ENCODE measurements at regions not wholly inside any gene's neighbourhood (a gene's known extent, or its start where the extent isn't known, plus 50 kb on each side); places are given as distances from the start of the nearest gene placed in this dataset.

DNA sequence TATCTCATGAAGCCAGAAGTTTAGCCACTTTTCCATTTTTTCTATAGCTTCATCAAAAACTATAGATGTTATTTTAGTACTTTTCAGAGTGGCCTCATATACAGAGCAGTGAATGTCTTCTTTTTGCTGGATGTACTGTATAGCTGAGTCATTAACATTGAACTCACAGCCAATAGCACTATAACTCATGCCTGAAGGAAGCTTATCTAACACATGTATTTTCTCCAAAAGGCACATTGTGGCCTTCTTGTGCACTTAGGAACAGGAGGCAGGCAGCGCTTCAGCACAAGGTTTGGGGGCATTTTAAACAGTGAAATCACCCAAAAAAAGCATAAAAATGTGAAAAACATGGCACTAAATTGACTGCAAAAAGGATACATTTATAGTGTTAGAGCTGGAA lies 336.8 kb upstream of the TMTC1 start:
- Histone ChIP-seq H3K36me3 (no peaks in the 10 kb centered on the region), H3K4me1 (no peaks in the 10 kb centered on the region), H3K4me3 (no peak overlapping the region), H4K20me1 (no peaks in the 10 kb centered on the region), H3K27me3 (no peaks in the 10 kb centered on the region), H3K4me2 (no peak overlapping the region), H3K9me3 (replicated peaks in 1 of 11) (peaks cover 0 to 10% (median 0%) of the 10 kb centered on the region in 11 experiments; a peak in 5 of 22 replicates), H3K27ac (no peak overlapping the region), H3K9ac (no peak overlapping the region)
- no peak for TF ChIP-seq Cebpa-rat (IDR thresholded peaks at IDR 0.05)

DNA sequence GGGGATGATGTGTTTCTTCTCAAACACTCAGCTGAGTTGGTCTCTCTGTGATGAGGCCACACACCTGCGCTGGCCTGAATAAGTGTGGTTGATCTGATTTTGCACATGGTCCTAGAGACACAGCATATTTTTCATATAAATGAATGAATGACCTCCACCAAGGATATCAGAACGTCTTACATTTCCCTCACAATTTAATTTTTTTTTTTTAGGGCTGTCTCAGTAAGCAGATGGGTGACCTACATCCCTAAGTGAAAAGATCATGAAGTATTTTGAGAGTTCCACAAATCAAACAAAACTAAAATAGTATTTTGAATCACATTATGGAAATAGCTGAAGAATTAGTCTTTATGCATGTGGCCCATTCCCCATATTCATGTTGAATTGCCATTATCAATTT lies 333.7 kb upstream of the TMTC1 start:
- no peaks in the 10 kb centered on the region for H4K20me1 ChIP-seq
- H3K4me2 ChIP-seq, result no peak overlapping the region
- H3K9me3 ChIP-seq (replicated peaks in 1 of 11), result peaks cover 0 to 10% (median 0%) of the 10 kb centered on the region in 11 experiments; a peak in 5 of 22 replicates
- no peak overlapping the region for H3K9ac ChIP-seq
- H3K4me1 ChIP-seq, result no peaks in the 10 kb centered on the region
- H3K27ac ChIP-seq, result no peak overlapping the region
- H3K27me3 ChIP-seq, result no peaks in the 10 kb centered on the region
- H3K4me3 ChIP-seq, result no peak overlapping the region
- TF ChIP-seq Cebpa-rat (IDR thresholded peaks at IDR 0.05), result no peak
- H3K36me3 ChIP-seq, result no peaks in the 10 kb centered on the region

DNA sequence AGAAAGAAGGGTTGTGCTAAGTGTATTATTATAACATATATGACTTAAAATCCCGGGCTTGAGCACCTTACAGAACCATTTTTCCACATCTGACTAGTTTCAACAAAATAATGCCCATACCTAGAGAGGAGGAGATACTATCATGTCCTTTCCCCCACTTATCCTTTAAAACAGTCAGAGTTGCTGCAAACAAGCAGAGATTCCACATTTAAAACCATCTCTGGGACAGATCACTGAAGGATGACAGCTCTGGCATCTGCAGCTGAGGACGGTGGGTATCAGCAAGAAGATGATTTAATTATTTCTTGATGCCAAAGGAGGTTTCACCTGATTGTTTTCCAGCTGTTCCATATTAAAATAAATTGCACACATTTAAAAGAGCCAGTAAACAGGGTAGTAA lies 328.0 kb upstream of the TMTC1 start:
- no peak for TF ChIP-seq Cebpa-rat (IDR thresholded peaks at IDR 0.05)
- Histone ChIP-seq H3K27ac (no peak overlapping the region), H3K36me3 (no peaks in the 10 kb centered on the region), H3K4me2 (no peak overlapping the region), H3K9ac (no peak overlapping the region), H4K20me1 (no peaks in the 10 kb centered on the region), H3K4me3 (no peak overlapping the region), H3K4me1 (no peaks in the 10 kb centered on the region), H3K9me3 (replicated peaks in 1 of 11) (peaks cover 0 to 21% (median 5%) of the 10 kb centered on the region in 11 experiments; a peak in 9 of 22 replicates), H3K27me3 (no peaks in the 10 kb centered on the region)

DNA sequence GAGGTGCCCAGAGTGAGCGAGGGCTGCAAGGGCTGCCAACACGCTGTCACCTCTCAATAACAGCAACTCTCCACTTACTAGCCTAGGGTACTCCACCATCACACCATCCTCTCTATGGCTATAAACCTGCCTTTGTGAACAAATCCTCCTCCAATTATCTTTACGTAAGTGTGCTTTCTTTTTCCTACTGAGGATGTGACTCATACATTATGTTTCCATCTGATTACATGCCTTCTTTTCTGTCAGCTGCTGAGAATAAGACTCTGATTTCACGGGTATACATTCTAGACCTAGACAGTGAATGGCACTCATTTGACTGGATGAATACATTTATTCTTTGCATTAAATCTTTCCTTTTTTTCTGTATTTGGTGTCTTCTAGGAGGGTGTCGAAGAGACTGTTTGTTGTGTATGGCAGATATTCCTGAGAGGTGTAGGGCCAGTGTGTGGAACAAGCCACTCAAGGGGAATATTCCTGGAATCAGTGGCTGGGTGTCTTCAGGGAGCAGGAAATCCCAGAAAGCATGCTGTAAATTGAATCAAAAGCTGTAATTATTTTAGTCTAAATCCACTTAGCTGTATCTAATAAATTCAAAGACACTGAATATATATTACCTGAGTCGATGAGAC lies 327.3 kb upstream of the TMTC1 start:
- Histone ChIP-seq H3K4me3 (no peak overlapping the region), H3K4me2 (no peak overlapping the region), H3K9ac (no peak overlapping the region), H3K4me1 (no peaks in the 10 kb centered on the region), H3K27me3 (no peaks in the 10 kb centered on the region), H3K9me3 (replicated peaks in 1 of 11) (peaks cover 0 to 21% (median 5%) of the 10 kb centered on the region in 11 experiments; a peak in 9 of 22 replicates), H4K20me1 (no peaks in the 10 kb centered on the region), H3K27ac (no peak overlapping the region), H3K36me3 (no peaks in the 10 kb centered on the region)
- TF ChIP-seq Cebpa-rat (IDR thresholded peaks at IDR 0.05), result no peak

DNA sequence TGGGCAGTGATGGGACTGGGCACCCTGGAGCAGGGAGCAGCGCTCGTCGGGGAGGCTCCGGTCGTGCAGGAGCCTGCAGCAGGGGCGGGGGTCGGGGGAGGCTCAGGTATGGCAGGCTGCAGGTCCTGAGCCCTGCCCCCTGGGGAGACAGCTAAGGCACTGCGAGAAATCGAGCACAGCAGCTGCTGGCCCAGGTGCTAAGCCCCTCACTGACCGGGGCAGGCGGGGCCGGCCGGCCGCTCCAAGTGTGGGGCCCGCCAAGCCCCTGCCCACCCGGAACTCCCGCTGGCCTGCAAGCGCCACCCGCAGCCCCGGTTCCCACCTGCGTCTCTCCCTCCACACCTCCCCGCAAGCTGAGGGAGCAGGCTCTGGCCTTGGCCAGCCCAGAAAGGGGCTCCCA lies 326.8 kb upstream of the TMTC1 start:
- no peak for TF ChIP-seq Cebpa-rat (IDR thresholded peaks at IDR 0.05)
- H3K4me2 ChIP-seq, result no peak overlapping the region
- H3K4me1 ChIP-seq, result no peaks in the 10 kb centered on the region
- peaks cover 0 to 21% (median 5%) of the 10 kb centered on the region in 11 experiments; a peak in 9 of 22 replicates for H3K9me3 ChIP-seq (replicated peaks in 1 of 11)
- no peaks in the 10 kb centered on the region for H3K27me3 ChIP-seq
- H3K27ac ChIP-seq, result no peak overlapping the region
- H3K9ac ChIP-seq, result no peak overlapping the region
- no peaks in the 10 kb centered on the region for H4K20me1 ChIP-seq
- no peaks in the 10 kb centered on the region for H3K36me3 ChIP-seq
- no peak overlapping the region for H3K4me3 ChIP-seq

DNA sequence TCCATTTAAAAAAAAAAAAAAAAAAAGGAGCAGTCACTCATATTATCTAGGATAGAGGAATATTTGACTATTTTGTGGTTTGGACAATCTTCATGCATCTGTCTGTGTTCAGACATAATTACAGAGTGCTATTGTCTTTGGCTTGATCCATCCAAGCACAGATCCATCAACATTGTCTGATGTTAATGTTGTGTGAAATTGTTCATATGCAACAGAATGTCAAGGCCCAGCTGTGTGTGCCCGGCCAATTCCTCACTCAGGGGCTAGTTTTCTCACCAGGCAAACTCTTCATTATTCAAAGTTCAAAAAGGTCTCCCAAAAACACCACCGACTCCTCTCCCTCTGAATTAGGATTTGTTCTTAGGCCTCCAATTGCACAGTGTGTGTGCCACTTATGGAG lies 324.9 kb upstream of the TMTC1 start:
- Histone ChIP-seq H3K9me3 (replicated peaks in 1 of 11) (peaks cover 0 to 21% (median 5%) of the 10 kb centered on the region in 11 experiments; a peak in 9 of 22 replicates), H3K4me1 (no peaks in the 10 kb centered on the region), H3K4me3 (no peak overlapping the region), H3K36me3 (no peaks in the 10 kb centered on the region), H3K4me2 (no peak overlapping the region), H3K9ac (no peak overlapping the region), H3K27me3 (no peaks in the 10 kb centered on the region), H4K20me1 (no peaks in the 10 kb centered on the region), H3K27ac (no peak overlapping the region)
- no peak for TF ChIP-seq Cebpa-rat (IDR thresholded peaks at IDR 0.05)

DNA sequence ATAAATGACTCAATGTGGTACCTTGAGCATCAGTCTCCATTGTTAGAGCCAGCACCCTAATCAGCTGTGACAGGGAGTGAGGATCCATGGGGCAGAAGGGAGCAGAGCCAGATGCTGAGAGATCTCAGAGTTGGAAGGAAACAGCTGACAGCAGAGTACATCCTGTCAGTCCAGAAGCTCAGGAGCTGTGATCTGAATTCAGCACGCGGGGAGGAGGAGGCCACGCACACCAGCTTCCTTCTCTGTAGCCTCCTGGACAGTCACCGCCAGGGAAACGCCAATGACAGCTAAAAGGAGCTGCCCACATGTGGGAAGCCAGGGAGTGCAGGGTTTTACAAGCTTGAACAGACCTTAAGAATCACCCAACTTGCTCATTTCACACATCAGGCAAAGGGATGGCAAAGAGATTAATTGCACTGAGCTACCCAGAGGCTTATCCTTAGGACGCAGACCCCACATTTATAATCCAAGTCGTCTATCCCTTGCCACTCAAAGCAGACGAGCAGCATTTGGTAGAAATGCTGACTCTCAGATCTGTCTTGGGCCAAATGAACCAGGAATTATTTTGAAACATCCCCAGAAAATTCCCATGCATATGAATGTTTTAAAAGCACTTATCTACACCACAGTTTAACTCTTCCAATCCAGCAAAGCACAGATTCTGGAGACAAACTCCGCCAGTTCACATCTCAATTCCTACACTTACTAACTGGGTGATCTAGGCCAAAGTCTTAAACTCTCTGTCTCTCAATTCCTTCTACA lies 322.6 kb upstream of the TMTC1 start:
- Histone ChIP-seq H3K36me3 (no peaks in the 10 kb centered on the region), H4K20me1 (no peaks in the 10 kb centered on the region), H3K4me3 (no peak overlapping the region), H3K4me2 (no peak overlapping the region), H3K27ac (no peak overlapping the region), H3K9me3 (replicated peaks in 1 of 11) (peaks cover 0 to 21% (median 5%) of the 10 kb centered on the region in 11 experiments; a peak in 9 of 22 replicates), H3K9ac (no peak overlapping the region), H3K4me1 (no peaks in the 10 kb centered on the region), H3K27me3 (no peaks in the 10 kb centered on the region)
- TF ChIP-seq Cebpa-rat (IDR thresholded peaks at IDR 0.05), result no peak

DNA sequence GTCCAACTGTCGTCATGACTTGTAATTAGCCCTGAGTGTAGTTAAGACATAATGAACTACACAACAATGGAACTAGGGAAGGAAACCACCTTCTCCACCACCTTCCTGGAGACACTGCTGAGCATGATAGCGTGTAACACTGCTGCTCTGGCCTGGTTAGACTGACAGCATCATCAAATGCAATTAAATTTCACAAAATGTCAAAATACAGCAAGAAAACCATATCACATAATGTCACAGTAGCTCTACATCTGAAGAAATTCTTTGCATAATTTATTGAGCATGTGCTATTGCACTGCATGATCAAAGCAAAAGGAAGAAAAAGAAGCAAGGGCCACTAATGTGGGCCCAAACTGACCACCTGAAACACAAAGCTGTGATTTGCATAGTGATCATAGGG lies 321.8 kb upstream of the TMTC1 start:
- Histone ChIP-seq H3K9me3 (replicated peaks in 1 of 11) (peaks cover 0 to 18% (median 4%) of the 10 kb centered on the region in 11 experiments; a peak in 9 of 22 replicates), H4K20me1 (no peaks in the 10 kb centered on the region), H3K27ac (no peak overlapping the region), H3K4me1 (no peaks in the 10 kb centered on the region), H3K36me3 (no peaks in the 10 kb centered on the region), H3K4me3 (no peak overlapping the region), H3K4me2 (no peak overlapping the region), H3K9ac (no peak overlapping the region), H3K27me3 (no peaks in the 10 kb centered on the region)
- TF ChIP-seq Cebpa-rat (IDR thresholded peaks at IDR 0.05), result no peak

DNA sequence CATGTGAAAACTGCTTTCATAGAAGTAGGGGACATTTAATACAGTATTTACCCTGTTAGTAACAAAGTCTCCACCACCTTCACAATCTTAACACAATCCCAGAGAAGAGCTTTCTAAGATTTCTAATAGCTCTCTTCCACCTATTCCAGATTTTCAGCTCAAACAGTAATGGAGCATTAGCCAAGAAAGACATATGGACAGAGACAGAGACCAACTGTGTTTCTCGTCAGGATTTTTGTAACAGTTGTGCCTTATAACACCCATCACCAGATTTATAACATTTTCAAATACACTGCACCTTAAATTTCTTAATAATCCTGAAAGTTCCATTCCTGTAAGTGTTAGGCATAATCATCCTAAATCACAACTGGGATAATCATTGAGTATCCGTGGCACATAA lies 321.2 kb upstream of the TMTC1 start:
- H3K9me3 ChIP-seq (replicated peaks in 1 of 11), result peaks cover 0 to 12% (median under 1%) of the 10 kb centered on the region in 11 experiments; a peak in 6 of 22 replicates
- H3K27ac ChIP-seq, result no peak overlapping the region
- no peaks in the 10 kb centered on the region for H3K36me3 ChIP-seq
- no peak overlapping the region for H3K9ac ChIP-seq
- no peaks in the 10 kb centered on the region for H3K4me1 ChIP-seq
- H3K27me3 ChIP-seq, result no peaks in the 10 kb centered on the region
- no peak overlapping the region for H3K4me3 ChIP-seq
- H3K4me2 ChIP-seq, result no peak overlapping the region
- no peak for TF ChIP-seq Cebpa-rat (IDR thresholded peaks at IDR 0.05)
- no peaks in the 10 kb centered on the region for H4K20me1 ChIP-seq

DNA sequence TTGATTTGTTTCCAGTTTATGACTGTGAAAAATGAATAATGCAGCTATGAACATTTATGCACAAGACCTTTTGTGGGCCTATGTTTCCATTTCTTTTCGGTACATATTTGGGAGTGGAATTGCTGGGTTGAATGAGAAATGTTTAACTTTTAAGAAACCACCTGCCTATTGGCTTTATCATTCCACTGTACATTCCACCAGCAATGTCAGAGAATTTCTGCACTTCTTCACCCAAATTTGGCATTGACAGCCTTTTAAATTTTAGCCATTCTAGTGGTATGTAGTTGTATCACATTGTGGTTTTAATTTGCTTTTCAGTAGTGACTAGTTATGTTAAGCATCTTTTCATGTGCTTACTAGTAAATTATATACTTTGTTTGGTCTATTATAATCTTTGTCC lies 317.0 kb upstream of the TMTC1 start:
- Histone ChIP-seq H3K4me3 (no peak overlapping the region), H4K20me1 (no peaks in the 10 kb centered on the region), H3K4me2 (no peak overlapping the region), H3K27me3 (no peaks in the 10 kb centered on the region), H3K9me3 (replicated peaks in 1 of 11) (no peaks in the 10 kb centered on the region), H3K4me1 (no peaks in the 10 kb centered on the region), H3K9ac (no peak overlapping the region), H3K27ac (no peak overlapping the region), H3K36me3 (no peaks in the 10 kb centered on the region)
- TF ChIP-seq Cebpa-rat (IDR thresholded peaks at IDR 0.05), result no peak
